PFSK-1 (cell line): ENCODE measurements at regions not wholly inside any gene's neighbourhood (a gene's known extent, or its start where the extent isn't known, plus 50 kb on each side); places are given as distances from the start of the nearest gene placed in this dataset.

Experiments
- FOXP2 ChIP-seq: optimal IDR thresholded peaks from 2 replicates; pipeline ENCODE3; 2011; ENCODE audit warnings: borderline replicate concordance, control low read depth, inconsistent platforms; ENCODE audit not compliant: insufficient read depth; ENCODE audit errors: extremely low read length, extremely low read depth
- POLR2AphosphoS5 ChIP-seq: IDR thresholded peaks from 2 replicates; pipeline ENCODE4 v1.6.1; 2012; ENCODE audit warnings: low read depth, mild to moderate bottlenecking, control low read depth, low read length, moderate library complexity
- REST ChIP-seq, 2 experiments: IDR thresholded peaks; 2 replicates each; pipeline versions ENCODE4 v1.6.1 to v1.8.0; 2011 to 2012; ENCODE audit warnings: low read depth in 2 of 2, low read length in 2 of 2, control low read depth in 1 of 2, inconsistent platforms in 1 of 2, mild to moderate bottlenecking in 1 of 2, moderate library complexity in 1 of 2; ENCODE audit not compliant: insufficient read depth in 1 of 2
- SIN3A ChIP-seq: IDR thresholded peaks from 2 replicates; pipeline ENCODE4 v1.6.1; 2012; ENCODE audit warnings: mild to moderate bottlenecking, low read length, moderate library complexity, borderline replicate concordance; ENCODE audit not compliant: insufficient read depth
- TAF1 ChIP-seq: IDR thresholded peaks from 2 replicates; pipeline ENCODE4 v1.6.1; 2012; ENCODE audit warnings: low read length, control low read depth, borderline replicate concordance; ENCODE audit not compliant: insufficient read depth

GRCh38 chr11:81071606-81072005, 1630.8 kb upstream of the TENM4 start:
- TF ChIP-seq REST (IDR thresholded peaks at IDR 0.05; ENCODE audit: insufficient read depth in 1 of 2, low read depth in 2 of 2, low read length in 2 of 2), result no peak
- no peak for TF ChIP-seq TAF1
- no peak for TF ChIP-seq FOXP2
- TF ChIP-seq SIN3A, result no peak
- no peak for TF ChIP-seq POLR2AphosphoS5

- TF ChIP-seq REST (IDR thresholded peaks at IDR 0.05; ENCODE audit: insufficient read depth in 1 of 2, low read depth in 2 of 2, low read length in 2 of 2), result no peak
- TF ChIP-seq SIN3A, result no peak
- TF ChIP-seq POLR2AphosphoS5, result no peak
- no peak for TF ChIP-seq TAF1
- TF ChIP-seq FOXP2, result no peak
Measured at GRCh38 chr11:81070948-81071347, 1630.1 kb upstream of the TENM4 start.

GRCh38 chr11:81059356-81059755, 1618.5 kb upstream of the TENM4 start:
- TF ChIP-seq TAF1 (no peak), FOXP2 (no peak), REST (IDR thresholded peaks at IDR 0.05; ENCODE audit: insufficient read depth in 1 of 2, low read depth in 2 of 2, low read length in 2 of 2) (no peak), POLR2AphosphoS5 (no peak), SIN3A (no peak)

- no peak for TF ChIP-seq FOXP2
- TF ChIP-seq POLR2AphosphoS5, result no peak
- no peak for TF ChIP-seq REST (IDR thresholded peaks at IDR 0.05; ENCODE audit: insufficient read depth in 1 of 2, low read depth in 2 of 2, low read length in 2 of 2)
Measured at GRCh38 chr11:81052344-81053158, 1611.7 kb upstream of the TENM4 start.

- TF ChIP-seq FOXP2, result no peak
- TF ChIP-seq TAF1, result no peak
- no peak for TF ChIP-seq REST (IDR thresholded peaks at IDR 0.05; ENCODE audit: insufficient read depth in 1 of 2, low read depth in 2 of 2, low read length in 2 of 2)
- no peak for TF ChIP-seq POLR2AphosphoS5
- no peak for TF ChIP-seq SIN3A
Measured at GRCh38 chr11:81039916-81040524, 1599.2 kb upstream of the TENM4 start.
